Fibroblast of skin of right quadriceps (primary cell): ENCODE measurements at regions not wholly inside any gene's neighbourhood (a gene's known extent, or its start where the extent isn't known, plus 50 kb on each side); places are given as distances from the start of the nearest gene placed in this dataset.

Experiments used
- DNase-seq: peaks from one replicate; pipeline ENCODE4 v3.0.0-alpha.2; 2013

DNA sequence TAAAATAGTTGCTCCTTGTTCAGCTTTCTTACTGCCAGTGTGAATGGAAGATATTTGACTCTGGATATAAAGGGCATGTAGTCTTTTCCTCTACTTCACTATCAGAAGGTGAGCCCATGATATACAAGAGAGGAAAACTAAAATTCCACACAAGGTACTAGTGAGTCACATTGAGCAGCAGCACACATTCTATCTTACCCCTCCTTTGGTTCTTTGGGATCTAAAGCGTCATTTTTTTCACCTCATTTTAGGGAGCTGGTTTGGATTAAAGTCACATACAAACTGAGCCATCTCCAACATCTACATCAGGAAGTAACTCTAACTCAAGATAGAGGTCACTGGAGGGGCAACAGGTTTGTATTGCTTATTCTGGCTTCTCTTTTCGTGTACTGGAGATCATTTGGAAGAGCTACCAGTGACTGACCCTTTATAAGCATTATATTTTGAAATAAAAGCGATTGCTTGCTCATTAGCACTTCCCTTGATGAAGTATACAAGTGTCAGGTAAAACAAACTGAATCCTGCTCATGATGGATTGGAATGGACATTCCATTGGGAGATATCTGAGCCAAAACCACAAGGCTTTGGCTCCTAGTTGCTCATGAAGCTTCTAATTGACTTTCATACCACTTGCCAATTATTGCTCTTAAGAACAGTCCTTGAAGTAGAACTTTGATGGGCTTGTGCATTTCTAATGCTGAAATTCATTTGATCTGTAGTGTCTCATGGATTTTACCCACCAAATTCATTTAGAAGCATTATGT lies 124.1 kb downstream of the SPCS3 start:
- DNase-seq = peak; percentile 79

DNA sequence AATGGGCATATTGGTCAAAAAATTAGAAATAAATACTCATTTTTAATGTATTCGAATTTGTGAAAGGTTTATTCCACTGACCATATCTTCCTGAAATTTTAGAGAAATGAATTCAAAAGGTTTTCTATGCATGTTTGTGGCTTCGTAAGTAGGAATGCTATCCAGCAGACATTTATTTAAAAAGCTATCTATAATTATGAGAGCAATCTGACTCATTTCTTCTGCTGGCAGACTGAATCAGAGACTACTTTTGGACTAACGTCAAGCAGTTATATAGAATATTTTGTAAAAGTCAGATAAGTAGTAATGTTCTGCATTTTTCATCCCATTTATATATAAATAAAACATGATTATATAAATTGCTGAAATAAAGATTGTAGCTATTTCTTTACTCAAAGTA lies 125.0 kb downstream of the SPCS3 start:
- DNase-seq = peak; percentile 85

DNA sequence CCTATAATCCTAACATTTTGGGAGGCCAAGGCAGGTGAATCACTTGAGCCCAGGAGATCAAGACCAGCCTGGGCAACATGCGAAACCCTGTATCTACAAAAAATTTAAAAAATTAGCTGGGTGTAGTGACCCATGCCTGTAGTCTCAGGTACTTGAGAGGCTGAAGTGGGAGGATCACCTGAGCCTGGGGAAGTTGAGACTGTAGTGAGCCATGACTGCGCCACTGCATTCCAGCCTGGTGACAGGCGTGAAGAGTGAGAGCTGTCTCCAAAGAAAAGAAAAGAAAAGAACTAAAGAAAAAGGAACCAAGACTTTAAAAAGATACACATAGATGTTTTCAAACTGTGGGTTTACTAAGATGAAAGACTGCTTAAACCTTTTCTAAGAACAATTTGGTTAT lies 129.0 kb downstream of the SPCS3 start:
- DNase-seq = no peak

GRCh38 chr4:176451443-176451842 lies 131.7 kb downstream of the SPCS3 start:
- DNase-seq = no peak

DNA sequence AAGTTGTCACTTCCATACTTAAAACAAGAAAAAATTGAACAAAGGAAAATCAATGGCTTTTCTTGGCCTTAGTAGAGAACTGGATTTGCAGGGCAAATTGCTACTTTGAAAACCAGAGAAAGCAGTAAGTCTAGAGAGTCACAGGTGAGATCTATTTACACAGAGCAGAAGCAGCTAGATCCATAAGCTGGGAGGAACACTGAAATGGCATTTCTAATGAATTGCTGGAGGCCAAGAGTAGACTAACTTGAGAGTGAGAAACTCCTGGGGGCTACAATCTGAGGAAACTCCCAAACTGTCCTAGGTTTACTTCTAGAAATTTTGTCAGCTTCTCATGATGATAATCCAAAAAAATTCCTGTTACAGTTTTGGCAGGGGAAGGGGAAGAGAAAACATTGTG lies 133.3 kb downstream of the SPCS3 start:
- no peak for DNase-seq

DNA sequence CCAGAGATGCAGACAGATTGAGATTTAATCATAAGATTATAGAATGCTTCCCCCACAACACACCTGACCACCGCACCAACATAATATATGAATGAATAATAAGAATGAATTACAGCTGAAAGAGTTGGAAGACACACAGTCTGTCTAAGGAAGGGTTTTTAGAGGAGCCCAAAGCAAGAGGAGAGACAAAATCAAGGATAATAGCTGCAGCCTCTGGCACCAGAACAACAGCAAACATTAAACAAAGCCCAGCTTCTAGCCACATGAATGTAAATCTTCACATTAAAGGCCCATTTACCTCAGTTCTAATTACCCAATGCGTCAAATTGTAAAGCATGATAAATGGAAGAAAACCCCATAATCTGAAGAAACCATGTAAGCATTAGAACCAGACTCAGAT lies 133.9 kb downstream of the SPCS3 start:
- no peak for DNase-seq

DNA sequence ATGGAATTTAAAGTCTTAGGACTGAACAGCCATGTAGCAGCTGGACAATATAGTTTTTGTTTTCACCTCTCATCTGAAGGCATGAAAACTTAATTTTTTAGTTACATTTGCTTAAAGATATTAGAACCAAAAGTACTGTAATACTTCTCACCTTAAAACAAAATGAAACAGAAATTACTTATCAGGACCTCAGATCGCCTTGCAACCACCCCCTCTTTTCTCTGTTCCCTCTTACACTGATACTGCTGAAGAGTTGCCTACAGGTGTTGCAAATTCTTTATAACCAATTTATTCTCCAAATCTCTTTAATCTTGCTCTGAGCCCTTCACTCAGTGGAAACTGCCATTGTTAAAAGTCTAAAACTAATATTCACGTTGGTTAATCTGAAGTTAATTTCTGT lies 145.0 kb downstream of the SPCS3 start:
- DNase-seq = no peak

- DNase-seq = peak; percentile 91
These were observed 147.2 kb downstream of the SPCS3 start for GRCh38 chr4:176467001-176467400.

DNA sequence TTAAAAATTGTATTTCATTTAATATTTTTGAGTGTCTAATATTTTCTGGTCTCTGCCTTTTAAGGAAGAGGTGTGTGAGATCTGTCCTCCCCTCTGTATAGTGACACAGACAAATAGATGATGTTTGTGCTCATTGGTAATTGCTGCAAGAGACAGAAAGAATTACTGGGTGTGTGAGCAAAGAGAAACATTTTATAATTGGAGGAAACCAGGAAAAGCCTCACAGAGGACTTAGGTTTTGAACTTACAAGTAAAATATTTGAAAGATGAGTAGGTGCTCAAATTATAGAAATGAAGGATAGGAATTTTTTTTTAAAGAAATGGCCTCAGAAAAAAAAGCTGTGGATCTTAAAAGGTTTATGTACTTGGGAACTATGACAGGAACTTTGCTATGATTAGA lies 149.8 kb downstream of the SPCS3 start:
- DNase-seq = peak; percentile 24

DNA sequence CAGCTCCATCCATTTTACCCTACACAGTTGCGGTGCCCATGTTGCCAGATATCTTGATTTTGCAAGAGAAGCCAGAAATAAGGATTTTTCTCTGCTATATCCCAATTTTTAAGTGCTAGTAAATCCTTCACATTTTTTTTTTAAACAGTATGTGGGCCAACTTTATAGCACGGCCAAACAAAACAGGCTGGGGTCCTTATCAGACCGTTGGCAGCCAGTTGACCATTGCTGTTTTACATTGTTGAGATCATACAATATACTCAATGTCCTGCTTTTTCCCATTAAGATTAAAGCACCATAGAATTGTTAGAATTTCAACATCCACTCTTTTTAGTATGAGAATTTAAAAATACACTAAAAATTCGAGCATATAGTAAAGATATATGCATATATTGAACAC lies 150.9 kb downstream of the SPCS3 start:
- DNase-seq = no peak

DNA sequence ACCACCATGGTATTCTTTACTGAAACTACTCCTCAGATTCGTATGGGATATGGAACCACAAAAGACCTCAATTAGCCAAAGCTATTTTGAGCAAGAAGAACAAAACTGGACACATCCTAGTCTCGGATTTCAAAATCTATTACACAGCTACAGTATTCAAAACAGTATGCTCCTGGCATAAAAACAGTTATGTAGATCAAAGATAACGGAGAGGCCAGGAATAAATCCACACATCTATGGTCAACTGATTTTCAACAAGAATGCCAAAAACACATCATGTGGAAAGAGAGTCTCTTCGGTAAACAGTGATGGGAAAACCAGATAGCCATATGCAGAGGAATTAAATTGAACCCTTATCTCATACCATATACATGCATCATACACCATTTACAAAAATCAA lies 155.3 kb downstream of the SPCS3 start:
- no peak for DNase-seq

- no peak for DNase-seq
These were observed 158.3 kb downstream of the SPCS3 start for GRCh38 chr4:176478076-176478475.

DNA sequence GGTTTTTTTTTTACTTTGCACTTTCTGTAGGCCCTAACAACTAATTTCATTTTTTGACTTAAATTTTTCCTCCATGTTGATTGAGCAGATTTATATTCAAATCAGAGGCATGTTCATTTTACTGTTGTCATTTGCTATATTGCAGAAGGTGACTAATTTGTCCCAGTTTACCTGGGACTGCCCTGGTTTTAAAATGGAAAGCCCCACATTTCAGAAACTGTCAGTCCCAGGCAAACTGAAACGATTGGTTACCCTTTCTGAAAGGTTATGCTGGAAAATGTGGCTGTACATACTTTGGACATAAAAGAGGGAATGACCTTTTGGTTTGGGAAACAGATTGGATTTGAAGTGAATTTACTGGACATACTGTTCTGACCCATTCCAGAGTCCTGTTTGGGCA lies 160.0 kb downstream of the SPCS3 start:
- no peak for DNase-seq

GRCh38 chr4:176482972-176483371 lies 163.2 kb downstream of the SPCS3 start:
- DNase-seq = no peak

DNA sequence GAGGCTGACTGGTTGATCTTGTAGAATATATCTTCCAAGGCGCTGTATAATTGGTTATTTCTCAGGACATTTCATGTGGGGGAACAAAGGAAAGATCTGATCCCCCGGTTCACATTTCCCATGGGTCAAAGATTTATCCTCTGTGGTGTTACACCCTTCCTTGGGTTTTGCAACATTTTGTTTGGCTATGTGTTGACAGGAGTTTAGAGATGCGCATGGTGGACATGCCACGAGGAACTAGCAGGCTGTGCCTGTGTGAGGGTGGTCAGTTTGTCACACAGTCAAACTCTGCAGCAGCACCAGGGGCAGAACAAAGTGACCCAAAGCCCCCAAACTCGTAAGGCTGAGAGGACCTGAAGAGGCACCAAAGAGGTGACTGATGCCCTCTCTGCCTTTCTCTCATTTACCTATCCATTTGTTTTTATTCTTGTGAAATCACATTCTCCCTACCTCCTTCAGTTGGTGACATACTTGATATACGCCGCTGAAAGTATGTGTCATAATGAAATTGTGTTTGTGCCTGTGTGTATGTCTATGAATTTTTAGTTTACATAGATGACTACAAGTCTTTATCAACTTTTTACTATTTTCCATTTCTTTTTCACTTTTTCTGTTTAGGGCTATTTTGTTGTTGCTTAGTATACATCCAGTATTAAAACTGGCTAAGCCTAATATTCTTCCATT lies 164.7 kb downstream of the SPCS3 start:
- DNase-seq = no peak

- DNase-seq = no peak
These were observed 169.2 kb downstream of the SPCS3 start for GRCh38 chr4:176489001-176489400.

DNA sequence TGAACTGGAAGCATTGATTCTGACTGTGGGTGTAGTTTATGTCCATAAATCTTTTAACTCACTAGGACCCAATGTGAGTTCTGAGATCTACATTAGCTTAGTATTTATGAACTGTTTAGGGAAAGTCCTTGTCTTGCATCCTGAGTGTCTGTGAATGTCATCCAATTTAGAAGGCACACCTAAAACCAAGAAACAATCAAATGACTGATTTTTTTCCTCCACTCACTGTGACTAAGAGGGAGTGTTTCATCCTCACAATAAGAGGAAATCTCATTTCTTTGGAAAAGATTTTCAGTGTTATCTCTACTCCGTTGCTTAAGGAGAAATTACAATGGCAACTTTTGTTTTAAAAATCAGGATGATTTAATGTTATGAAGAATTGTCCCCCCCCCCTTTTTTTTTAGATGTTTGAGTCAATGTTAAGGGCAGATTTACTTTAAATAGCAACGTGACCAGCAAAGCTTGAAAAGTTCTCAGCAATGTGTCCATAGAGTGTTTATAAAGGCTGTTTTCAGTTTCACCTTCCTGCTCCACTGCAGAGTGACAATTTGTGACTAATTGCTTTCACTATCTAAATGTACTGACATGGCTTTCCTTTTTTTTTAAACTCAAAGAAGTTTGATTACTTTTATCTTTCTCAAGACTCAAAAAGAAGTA lies 173.0 kb downstream of the SPCS3 start:
- DNase-seq = no peak

DNA sequence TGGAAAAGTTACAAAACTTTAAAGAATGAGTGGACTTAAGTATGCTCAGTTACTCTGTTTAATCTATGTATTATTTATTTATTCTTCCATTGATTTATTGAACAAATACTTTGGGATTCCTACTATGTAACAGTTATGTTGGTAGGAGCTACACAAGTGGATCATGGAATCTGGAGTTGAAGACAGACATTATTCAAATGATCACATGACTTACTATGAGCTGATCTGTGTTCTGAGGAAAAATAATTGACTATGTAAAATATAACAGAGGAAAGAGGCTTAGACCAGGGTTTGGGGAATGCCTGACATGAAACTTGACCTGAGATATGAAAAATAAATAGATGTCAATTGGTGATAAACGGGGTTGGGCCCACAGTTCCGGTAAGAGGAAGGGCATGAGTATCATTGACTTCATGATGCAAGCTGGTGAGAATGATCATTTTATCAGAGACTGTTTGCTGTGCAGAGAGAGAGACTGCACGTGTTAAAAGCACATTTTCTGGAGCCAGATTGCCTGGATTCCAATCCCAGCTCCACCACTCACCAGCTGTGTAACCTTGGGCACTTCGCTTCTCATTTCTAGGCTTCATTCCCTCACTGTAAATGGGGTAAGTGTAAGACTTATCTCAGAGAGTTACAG lies 179.0 kb downstream of the SPCS3 start:
- peak; percentile 31 for DNase-seq

DNA sequence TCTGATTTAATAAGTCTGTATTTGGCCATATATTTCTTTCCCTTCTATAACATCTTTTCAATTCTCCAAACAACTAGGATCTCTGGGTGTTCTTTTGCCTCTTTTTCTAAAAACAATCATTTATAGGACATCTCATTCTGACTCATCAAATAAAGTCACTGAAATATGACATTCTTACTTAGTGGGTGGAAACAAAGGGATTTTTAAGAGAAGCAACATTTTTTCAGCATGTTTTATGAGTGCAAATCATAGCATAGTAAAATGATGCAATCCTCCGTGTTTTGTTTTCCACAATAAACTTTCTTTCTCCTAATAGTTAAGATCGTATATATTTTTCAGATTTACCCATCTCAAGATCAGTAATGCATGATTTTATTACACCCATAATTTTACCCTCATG lies 179.8 kb downstream of the SPCS3 start:
- DNase-seq = peak; percentile 78

- no peak for DNase-seq
These were observed 181.1 kb downstream of the SPCS3 start for GRCh38 chr4:176500894-176501293.

DNA sequence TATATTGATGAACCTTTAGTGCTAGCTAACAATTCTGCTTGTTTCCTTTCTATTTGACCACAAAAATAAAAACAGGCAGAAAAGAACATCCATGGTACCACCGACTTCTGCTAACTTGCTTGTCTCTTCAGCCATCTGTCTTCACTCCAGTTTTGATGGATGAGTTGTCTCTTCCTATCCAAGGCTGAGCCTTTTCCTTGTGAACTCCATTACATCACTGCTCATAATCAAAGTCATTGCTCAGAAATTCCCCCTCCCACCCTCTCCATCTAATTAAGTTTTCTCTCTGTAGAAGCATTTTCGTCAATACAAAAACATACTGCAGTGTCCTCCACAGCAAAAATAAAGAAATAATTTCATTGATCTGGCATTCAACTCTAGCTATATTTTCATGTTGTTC lies 184.4 kb downstream of the SPCS3 start:
- DNase-seq = no peak

GRCh38 chr4:176507845-176508533 lies 188.2 kb downstream of the SPCS3 start:
- DNase-seq = no peak

- no peak for DNase-seq
These were observed 189.1 kb downstream of the SPCS3 start for GRCh38 chr4:176508780-176509331.
